Left cardiac atrium (tissue), 4 donors: ENCODE measurements at regions not wholly inside any gene's neighbourhood (a gene's known extent, or its start where the extent isn't known, plus 50 kb on each side); places are given as distances from the start of the nearest gene placed in this dataset.

Experiments used
- ATAC-seq, 2 donors: fragments of 200-7000 bp; cut with Tn5 transposase; one replicate each; pipeline ENCODE4 v1.9.1; 2020; ENCODE audit warnings: mild to moderate bottlenecking in 2 of 2, moderate library complexity in 2 of 2
- DNase-seq: peaks from one replicate; pipeline ENCODE4 v3.0.0-alpha.2; 2020
- intact Hi-C, 2 donors: fragments of 100-400 bp; cut with DNase I; formaldehyde crosslinking; loops; one replicate each; pipeline versions ENCODE4 v1.14.1 to v1.15.1; 2022 to 2023
- donor health status: DM: no; HTN: yes; CAD: no.
- donor health status: DM: no; HTN: yes; CAD: no; lungs with severe emphysema.
- donor health status: DM: yes; HTN: yes; CAD: no.
- donor health status: Dilated cardiomyopathy.

DNA sequence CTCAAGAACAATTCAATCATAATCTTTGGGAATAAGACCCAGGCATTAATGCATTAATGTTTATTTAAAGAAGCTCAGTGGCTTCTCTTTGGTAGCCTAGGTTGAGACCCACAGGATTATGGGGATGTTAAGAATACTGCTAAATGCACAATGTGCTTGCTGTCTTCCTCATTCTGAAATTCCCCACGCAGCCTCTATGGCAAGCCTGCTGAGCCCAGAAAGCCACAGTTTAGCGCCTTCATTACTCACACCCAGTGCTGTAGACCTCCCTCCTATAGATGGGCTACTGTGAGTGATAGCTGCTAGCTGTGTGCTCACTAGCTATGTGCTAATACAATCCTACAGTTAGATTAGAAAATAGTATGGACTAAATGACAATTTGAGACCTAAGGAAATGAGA, 90.6 kb downstream of the TNFSF13B start:
- DNase-seq (no peak), ATAC-seq (no peak)
- intact Hi-C loops: no loop called here

DNA sequence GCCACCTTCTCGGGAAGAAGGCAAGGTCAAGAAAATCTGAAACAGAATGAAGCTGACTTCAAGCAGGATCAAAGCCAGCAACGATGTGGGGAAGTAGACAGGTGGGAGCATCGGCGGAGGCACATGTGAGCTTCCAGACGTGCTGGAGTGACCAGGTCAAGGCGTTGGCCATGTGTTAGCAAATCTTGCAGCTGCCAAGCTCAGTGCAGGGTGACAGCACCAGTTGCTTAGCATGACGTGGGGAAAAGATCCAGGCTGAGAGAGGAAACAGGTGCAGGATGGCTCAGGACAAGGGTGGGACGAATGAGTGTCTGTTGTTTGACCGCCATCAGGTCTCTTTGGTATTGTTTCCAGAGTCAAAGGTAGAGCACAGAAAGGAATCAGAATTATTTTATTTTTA, 92.3 kb downstream of the TNFSF13B start:
- intact Hi-C loops: no loop called here
- DNase-seq (no peak), ATAC-seq (no peak)

DNA sequence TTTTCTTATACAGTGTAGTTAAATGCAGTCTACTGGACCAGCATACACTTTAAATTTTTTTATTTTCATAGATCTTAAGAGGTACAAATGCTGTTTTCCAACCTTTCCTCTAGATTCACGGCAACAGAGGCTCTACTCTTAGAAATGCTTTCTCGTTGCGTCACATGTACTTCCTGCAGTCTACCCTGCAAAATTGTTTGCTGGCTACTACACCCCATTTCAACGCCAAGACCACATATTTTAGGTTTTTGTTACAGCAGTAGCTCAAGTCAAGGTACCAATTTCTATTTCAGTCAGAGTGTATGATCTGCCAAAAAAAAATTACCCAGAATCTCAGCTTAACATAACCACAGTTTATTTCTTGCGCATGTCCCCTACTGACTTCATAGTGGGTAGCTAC, 94.1 kb downstream of the TNFSF13B start:
- DNase-seq: no peak
- ATAC-seq: no peak
- intact Hi-C loops: no loop called here

DNA sequence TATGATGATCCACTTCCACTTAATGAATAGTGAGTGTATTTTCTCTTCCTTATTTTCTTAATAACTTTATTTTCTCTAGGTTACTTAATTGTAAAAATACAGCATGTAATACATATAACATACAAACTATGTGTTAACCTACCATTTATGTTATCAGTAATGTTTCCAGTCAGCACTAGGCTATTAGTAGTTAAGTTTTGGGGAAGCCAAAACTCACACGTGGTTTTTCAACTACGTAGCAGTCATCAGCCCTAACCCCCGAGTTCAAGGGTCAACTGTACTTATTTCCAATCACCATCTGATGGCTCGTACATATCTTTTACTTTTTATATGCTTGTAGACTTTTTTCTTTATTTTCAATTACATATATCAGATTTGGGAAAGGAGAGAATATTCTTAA, 95.7 kb downstream of the TNFSF13B start:
- DNase-seq (no peak), ATAC-seq (no peak)
- intact Hi-C loops: no loop called here

DNA sequence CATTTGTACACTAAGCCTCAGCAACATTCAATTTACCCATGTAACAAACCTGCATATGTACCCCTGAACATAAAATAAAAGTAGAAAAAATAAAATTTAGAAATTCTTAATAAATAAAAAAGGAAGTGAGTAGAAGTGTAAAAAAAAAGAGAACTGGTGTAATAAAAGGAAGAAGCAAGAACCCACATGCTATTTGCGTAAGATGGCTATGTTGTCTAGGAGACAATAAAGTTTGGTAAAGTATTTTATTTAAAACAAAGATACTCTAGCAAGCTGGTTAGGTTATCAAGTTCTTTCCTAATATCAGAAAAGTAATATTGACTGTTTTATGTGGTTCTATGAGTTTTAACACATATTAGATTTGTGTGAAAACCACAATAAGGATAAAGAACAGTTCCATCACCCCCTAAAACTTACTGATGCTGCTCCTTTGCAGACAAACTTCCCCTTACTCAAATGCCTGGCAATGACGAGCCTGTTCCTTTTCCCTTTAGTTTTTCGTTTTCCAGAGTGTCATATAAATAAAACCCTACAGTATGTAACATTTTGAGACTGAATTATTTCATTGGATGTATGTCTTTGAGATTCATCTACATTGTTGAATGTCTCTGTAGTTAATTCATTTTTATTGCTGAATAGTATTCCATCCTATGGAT, 98.9 kb downstream of the TNFSF13B start:
- intact Hi-C loops: no loop called here
- no peak for DNase-seq
- ATAC-seq: no peak

DNA sequence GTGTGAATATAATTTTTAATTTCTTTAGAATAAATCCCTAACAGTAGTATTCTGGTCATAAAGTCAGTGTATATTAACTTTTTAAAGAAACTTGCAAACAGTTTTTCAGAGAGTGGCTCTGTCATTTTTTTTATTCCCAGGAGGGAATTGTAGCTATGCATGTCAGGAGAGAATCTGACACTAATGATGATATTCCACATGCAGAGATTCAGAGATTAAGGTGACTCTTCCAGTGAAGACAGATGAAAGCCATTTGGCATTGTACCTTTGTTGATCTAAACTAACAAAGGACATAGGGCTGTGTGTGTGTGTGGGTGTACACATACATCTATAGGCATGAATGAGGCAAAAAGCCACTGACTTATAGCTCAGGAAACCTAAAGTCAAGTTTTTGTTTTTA, 99.9 kb downstream of the TNFSF13B start:
- DNase-seq: no peak
- no peak for ATAC-seq
- intact Hi-C loops: no loop called here

DNA sequence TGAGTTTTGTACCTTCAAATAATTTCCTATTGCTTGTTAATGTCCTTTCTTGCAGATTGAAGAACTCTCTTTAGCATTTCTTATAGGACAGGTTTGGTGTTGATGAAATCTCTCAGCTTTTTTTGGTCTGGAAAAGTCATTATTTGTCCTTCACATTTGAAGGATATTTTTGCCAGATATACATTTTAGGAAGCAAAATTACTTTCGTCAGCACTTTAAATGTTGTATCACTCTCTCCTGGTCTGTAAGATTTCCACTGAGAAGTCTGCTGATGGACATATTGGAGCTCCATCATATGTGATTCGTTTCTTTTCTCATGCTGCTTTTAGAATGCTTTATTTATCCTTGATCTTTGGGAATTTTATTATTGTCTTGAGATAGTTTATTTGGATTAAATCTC, 105.5 kb downstream of the TNFSF13B start:
- ATAC-seq: no peak
- DNase-seq: no peak
- intact Hi-C loops: no loop called here

DNA sequence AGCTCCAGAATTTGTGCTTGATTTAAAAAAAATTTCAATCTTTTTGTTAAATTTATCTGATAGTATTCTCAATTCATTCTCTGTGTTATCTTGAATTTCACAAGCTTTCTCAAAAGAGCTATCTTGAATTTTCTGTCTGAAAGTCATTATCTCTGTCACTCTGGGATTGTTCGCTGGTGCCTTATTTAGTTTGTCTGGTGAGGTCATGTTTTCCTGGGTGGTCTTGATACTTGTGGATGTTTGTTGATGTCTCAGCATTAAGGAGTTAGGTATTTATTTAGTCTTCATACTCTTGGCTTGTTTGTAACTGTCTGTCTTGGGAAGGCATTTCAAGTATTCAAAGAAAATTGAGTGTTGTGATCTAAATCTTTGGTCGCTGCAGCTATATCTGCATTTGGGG, 106.3 kb downstream of the TNFSF13B start:
- no peak for ATAC-seq

DNA sequence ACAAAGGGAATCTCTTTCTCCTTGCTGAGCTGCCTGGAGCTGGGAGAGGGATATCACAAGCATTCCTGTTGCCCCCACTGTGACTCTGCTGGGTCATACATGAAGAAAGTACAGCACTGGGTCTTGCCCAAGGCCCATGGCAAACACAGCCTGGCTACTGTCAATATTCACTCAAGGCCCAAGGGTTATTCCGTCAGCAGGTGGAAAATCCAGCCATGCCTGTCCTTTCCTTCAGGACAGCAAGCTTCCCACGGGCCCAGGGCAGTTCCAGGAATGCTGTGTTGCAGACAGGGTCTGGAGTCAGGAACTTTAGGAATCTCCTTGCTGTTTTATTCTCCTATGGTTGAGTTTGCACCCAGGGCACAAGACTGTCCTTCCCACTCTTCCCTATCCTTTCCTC, 106.8 kb downstream of the TNFSF13B start:
- ATAC-seq: no peak
- no peak for DNase-seq
- intact Hi-C loops: no loop called here

More for the DNA sequence above, 106.3 kb downstream of the TNFSF13B start:
- intact Hi-C loops: no loop called here
- DNase-seq: no peak

DNA sequence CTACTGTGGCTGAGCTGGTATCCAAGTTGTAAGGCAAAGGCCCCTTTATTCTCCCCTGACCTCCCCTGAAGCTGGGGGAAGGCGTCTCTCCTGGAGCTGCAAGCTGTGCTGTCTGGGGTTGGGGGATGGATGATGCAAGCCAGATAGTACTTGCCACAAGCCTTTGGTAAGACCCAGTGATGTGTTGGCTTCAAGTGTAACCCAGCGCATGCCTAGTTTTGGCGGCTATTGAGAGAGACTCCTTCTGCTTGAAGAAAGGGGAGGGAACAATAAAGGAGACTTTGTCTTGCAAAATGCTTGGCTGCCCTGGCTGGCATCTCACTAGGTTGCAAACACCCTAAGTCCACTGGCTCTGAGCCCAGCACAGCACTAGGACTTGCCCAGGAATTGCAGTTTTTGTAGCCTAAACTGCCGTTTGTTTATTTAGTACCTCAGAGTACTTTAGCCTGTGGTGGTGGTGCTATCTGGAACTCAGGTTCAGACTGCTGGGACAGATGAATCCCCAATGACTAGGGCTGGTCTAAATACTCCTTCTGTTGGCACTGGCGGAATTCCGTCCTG, 108.2 kb downstream of the TNFSF13B start:
- ATAC-seq: peak in 1 of 2 donors; percentile 34
- intact Hi-C loops: no loop called here
- no peak for DNase-seq

DNA sequence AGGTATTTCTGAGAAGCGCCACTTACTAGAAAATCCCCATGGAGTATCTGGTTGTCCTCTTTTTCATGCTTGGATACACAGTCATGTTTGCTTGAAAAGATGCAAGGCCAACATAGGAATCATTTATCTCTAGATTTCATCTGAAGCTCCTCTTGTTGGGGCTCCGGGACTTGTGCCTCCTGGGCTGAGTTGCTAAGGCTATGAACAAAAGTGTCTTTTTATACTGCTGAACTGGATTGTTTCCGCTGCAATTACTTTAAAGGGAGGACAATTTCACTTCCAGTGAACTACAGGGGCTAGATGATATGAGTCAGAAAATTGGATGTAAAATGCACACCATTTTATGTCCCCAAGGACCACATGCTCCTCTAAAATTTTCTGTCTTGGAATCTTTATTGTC, 114.1 kb downstream of the TNFSF13B start:
- DNase-seq (no peak), ATAC-seq (no peak)
- intact Hi-C loops: no loop called here

DNA sequence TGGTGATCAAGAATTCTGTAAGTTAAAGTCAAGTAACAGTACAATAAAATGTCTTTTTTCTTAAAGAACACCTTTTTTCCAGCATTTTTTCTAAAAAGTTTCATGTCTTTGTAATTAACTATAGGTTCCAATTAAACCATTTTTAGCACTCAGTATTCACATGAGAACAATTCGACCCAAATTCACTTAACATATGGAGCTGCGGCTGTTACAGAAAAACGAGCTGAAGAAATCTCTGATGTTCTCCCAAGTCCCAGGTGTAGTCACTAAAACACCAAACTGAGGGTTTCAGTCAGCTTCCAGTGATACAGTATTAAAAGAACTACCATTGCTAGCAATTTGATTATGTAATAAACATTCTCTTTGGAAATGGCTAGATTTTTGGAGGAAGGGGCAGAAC, 117.6 kb downstream of the TNFSF13B start:
- ATAC-seq (no peak), DNase-seq (no peak)
- intact Hi-C loops: no loop called here

DNA sequence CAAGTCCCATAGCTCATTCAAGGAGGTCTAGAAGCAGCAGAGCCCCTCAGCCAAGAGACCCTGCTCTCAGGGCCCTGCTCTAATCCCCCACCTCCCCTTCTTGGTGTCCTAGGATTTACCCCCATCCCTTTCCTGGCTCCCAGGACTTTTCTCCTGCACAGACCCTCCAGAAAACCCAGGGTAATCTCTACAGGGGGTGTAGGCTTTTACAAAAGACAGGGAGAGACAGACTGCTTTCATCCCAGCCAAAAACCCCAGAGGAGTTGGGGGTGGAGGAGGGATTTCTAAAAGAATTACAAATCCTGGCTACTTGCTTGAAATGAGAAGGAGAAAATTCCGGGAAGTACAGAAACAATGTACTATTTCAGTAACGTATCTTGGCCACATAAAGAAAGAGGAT, 133.3 kb downstream of the TNFSF13B start:
- no peak for ATAC-seq
- DNase-seq: no peak
- intact Hi-C loops: no loop called here

DNA sequence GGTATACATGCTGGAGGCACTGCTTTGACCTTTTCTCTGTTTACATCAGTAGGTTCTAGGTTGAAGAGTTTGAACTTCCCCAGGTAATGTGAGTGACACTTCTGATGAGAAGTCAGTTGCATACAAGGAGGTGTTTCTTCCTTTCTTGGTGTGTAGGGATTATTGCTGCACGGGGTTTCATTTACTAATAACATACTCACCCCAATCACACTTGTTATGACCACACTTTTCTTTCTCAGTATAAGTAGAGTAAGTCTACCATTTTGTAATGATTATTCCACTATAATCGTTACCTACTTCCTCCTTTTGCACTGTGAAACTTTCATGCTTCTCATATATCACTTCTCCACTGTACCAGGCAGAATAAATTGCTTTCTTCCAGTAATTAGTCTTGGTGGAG, 138.0 kb downstream of the TNFSF13B start:
- intact Hi-C loops: no loop called here
- ATAC-seq: no peak
- DNase-seq: no peak

DNA sequence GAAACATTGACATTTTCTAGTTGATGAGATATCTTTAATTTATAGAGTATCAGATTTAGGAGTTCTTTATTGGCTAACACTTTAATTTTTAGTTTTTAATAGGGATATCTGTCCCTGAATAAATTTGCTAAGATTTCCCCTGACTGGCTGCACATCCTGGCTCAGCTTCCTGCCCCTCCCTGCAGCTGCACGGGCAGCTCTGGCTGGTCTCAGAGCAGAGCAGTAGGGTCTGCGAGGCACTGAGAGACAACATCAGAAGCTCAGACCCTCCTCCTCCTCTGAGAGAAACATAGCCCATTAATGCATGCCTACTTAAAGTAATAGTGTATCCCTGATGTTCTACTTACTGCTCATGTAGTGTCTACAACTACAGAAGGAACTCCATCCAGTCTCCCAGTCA, 139.2 kb downstream of the TNFSF13B start:
- ATAC-seq (no peak), DNase-seq (no peak)
- intact Hi-C loops: no loop called here

DNA sequence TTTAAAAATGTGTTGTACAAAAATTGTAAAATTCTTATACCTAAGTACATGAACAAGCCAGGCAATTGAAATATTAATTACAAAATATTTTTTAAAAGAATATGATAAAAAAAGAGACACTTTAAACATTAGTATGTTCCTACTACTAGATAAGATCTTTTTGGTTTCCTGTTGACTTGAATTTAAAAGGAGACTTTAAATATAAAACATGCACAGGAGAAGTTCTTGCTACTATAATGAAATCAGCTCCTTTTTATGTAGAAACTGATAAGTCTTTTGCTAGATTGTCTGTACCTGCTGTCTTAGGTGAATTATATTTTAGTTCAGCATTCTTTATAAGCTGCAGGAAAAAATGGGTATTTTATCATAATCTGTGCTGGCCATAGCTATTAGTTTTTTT, 140.2 kb downstream of the TNFSF13B start:
- intact Hi-C loops: no loop called here
- no peak for ATAC-seq
- no peak for DNase-seq

DNA sequence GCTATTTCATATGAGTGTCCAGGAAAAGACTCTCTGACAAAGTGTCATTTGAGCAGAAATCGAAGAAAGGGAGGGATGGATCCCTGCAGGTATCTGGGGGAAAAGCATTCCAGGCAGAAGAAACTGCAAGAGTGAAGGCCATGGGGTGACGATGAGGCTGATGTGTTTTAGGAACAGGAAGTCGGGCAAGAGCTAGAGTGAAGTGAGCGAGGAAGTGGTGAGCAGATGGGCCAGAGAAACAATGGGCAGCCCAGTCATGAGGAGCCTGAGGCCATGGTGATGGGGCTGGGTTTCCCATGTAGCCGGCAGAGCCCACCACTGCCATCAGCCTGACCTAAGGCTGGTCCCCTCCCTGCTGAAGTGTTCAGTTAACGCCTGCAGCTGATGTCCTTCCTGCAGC, 150.2 kb downstream of the TNFSF13B start:
- ATAC-seq (no peak), DNase-seq (no peak)
- intact Hi-C loops: no loop called here

DNA sequence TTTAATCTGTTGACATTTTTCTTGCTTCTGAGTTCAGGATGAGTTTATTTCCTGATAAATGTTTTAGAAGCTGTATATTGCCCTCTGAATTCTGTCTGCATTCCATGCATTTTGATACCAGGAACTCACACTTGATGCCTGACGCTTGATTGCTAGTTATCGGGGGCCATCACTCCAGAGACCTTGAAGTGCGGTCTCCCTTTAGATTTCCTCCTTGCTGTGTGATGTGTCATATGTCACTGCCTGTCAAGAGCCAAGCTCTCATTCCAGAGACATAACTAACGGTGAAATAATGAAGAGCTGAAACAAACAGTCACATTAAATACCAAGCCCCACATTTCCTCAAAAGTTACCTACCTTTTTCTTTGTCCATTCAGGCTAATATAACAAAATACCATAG, 155.5 kb downstream of the TNFSF13B start:
- DNase-seq (no peak), ATAC-seq (no peak)
- intact Hi-C loops: no loop called here

DNA sequence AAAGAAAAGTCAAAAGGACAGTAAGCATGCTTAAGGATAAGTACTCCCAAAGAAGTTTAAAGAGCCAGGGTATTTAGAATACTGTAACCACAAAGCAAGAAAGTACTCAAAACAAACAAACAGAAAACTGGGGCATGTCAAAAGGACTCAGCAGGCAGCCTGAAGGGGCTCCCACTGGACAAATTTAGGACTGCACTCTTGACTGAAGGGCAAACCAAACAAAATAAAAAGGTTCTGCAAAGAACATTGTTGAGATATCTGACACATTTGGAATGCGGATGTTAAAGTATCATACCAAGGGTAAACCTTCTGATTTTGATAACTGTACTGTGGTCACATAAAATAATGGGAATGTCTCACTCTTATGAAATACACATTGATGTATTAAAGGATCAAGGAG, 157.4 kb downstream of the TNFSF13B start:
- intact Hi-C loops: no loop called here
- DNase-seq: no peak
- ATAC-seq: no peak

DNA sequence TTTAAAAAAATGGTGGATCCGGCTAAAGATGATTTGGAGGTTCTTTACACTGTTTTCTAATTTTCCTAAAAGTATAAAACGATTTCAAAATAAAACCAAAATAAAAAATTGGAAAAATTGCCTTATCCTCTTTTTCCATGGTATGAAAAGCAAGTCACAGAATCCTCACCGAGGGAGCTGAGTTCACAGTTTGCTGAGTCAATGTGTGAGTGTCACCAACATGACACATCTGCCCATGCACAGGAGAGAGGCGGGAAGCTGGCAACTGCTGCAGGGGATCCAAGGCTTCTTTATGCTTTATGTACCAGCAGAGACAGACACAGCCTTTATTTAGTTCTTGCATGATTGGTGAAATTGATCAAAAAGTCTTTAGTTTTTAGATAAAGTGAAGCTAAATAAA, 157.8 kb downstream of the TNFSF13B start:
- no peak for ATAC-seq
- intact Hi-C loops: no loop called here
- no peak for DNase-seq

DNA sequence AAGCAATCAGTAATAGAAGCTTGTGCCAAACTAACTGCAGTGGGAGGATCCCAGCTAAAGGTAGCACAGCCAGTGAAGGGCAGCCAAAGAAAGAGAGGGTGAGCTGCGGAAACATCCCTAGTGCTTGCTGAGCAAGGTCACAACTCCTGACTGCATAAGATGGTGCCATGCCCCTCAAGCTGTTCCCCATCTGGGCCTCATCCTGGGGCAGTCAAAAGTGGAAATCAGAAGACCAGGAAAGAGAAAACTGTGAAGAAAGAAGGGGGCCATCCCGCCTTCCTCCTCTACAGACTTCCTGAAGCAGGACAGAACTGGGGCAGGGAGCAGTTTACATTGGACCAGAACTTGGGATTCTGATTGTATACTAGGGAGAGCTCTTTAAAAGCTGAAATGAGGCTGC, 159.2 kb downstream of the TNFSF13B start:
- DNase-seq: no peak
- intact Hi-C loops: no loop called here
- no peak for ATAC-seq
